ENCODE measurements at regions not wholly inside any gene's neighbourhood (a gene's known extent, or its start where the extent isn't known, plus 50 kb on each side); places are given as distances from the start of the nearest gene placed in this dataset.
A peak's percentile ranks its signal among the peaks of the same experiment; 100 is the strongest.

DNA sequence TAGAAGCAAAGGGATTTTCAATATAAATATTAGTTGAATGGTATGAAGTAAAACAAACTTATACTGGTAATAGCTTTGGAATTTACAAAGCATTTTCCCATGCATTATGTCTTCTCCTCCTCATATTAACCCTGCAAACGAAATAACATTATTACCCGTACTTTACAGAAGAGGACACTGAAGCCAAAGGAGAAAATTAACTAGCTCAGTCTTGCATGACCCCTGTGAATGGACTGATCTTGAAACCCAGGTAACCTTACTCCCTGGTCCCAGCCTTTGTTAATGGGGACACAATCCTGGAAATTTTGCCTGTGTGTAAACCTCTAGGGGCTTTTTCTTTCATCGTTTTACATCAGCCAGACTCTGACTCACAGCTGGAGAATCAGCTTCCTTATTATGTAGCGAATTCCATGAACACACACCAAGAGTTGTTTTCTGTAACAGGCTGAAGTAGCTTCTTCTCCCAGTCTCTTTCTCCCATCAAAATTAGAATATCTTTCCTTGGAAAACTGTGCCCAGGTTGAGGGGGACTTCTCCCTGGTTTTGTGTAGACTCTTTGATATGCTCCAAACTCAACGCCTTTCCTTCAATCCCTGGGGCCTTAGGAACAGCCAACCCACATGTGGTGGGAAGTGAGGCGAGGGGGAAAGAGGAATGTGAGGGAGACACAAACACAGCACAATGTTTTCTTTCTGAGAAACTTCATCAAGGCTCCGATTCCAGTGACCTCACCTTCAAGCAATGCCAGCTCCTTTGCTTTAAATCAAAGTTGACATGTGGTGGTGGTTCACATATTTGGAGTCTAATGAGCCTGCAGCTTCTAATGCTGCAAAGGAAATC is 480.9 kb upstream of the PAPPA start:
- peak overlapping the region; percentile 22; the same call in 1 of the 2 replicates for H3K27ac ChIP-seq
- peak; percentile 91 for DNase-seq (ENCODE audit: low spot score)
- TF ChIP-seq, protein P1, sequence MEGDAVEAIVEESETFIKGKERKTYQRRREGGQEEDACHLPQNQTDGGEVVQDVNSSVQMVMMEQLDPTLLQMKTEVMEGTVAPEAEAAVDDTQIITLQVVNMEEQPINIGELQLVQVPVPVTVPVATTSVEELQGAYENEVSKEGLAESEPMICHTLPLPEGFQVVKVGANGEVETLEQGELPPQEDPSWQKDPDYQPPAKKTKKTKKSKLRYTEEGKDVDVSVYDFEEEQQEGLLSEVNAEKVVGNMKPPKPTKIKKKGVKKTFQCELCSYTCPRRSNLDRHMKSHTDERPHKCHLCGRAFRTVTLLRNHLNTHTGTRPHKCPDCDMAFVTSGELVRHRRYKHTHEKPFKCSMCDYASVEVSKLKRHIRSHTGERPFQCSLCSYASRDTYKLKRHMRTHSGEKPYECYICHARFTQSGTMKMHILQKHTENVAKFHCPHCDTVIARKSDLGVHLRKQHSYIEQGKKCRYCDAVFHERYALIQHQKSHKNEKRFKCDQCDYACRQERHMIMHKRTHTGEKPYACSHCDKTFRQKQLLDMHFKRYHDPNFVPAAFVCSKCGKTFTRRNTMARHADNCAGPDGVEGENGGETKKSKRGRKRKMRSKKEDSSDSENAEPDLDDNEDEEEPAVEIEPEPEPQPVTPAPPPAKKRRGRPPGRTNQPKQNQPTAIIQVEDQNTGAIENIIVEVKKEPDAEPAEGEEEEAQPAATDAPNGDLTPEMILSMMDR (conservative IDR thresholded peaks at IDR 0.05; ENCODE audit: low read depth): no peak
- ChIA-PET CTCF (no interaction called here), POLR2A (ENCODE audit: low non-redundant PET) (no interaction called here)

GRCh38 chr9:115673599-115673998 is 480.0 kb upstream of the PAPPA start:
- DNase-seq (ENCODE audit: low spot score): no peak
- ChIA-PET POLR2A (ENCODE audit: low non-redundant PET) (no interaction called here), CTCF (no interaction called here)
- H3K27ac ChIP-seq: no peak overlapping the region
- TF ChIP-seq, protein P1 (conservative IDR thresholded peaks at IDR 0.05; ENCODE audit: low read depth): no peak

- no peak for DNase-seq (ENCODE audit: low spot score)
- CTCF ChIA-PET: no interaction called here
- TF ChIP-seq, protein P1 (conservative IDR thresholded peaks at IDR 0.05; ENCODE audit: low read depth): no peak
- POLR2A ChIA-PET (ENCODE audit: low non-redundant PET): no interaction called here
- H3K27ac ChIP-seq: no peak overlapping the region
These were observed 479.5 kb upstream of the PAPPA start for GRCh38 chr9:115674091-115674490.

DNA sequence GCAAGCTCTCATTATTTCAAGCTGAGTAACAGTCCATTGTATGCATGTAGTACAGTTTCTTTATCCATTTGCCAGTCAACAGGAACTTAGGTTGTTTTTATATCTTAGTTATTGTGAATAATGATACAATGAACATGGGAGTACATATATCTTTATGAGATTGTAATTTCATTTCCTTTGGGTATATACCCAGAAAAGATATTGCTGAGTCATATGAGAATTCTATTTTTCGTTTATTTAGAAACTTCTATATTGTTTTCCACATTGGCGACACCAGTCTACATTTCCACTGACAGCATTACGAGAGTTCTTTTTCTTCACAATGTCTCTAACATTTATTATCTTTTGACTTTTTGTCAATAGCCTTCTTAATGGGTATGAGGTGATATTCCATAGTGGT is 477.8 kb upstream of the PAPPA start:
- POLR2A ChIA-PET (ENCODE audit: low non-redundant PET): no interaction called here
- CTCF ChIA-PET: interaction anchor here (0.6 kb wide), 1 partner anchor 204 kb away, joined by 3 read pairs; no protein-coding TSS in a partner anchor
- no peak overlapping the region for H3K27ac ChIP-seq
- TF ChIP-seq, protein P1 (conservative IDR thresholded peaks at IDR 0.05; ENCODE audit: low read depth): no peak
- no peak for DNase-seq (ENCODE audit: low spot score)

- ChIA-PET CTCF (interaction anchor here (0.7 to 1.1 kb wide), 2 partner anchors 87 to 698 kb away, joined by 3 to 4 read pairs; no protein-coding TSS in a partner anchor), POLR2A (ENCODE audit: low non-redundant PET) (no interaction called here)
- H3K27ac ChIP-seq: no peak overlapping the region
- TF ChIP-seq, protein P1 (conservative IDR thresholded peaks at IDR 0.05; ENCODE audit: low read depth): no peak
- DNase-seq (ENCODE audit: low spot score): no peak
These were observed 473.4 kb upstream of the PAPPA start for GRCh38 chr9:115680231-115680630.

GRCh38 chr9:115681585-115681984 is 472.0 kb upstream of the PAPPA start:
- POLR2A ChIA-PET (ENCODE audit: low non-redundant PET): no interaction called here
- no peak overlapping the region for H3K27ac ChIP-seq
- CTCF ChIA-PET: interaction anchor here (0.5 kb wide), 1 partner anchor 15 kb away, joined by 3 read pairs; no protein-coding TSS in a partner anchor
- no peak for DNase-seq (ENCODE audit: low spot score)
- TF ChIP-seq, protein P1 (conservative IDR thresholded peaks at IDR 0.05; ENCODE audit: low read depth): no peak

Data from RWPE1 (cell line).